ENCODE measurements at regions not wholly inside any gene's neighbourhood (a gene's known extent, or its start where the extent isn't known, plus 50 kb on each side); places are given as distances from the start of the nearest gene placed in this dataset.

GRCh38 chr1:5729636-5730145 is 262.5 kb downstream of the NPHP4 start:
- H3K4me3 ChIP-seq (ENCODE audit: low read length), result no peak overlapping the region
- H3F3A ChIP-seq (ENCODE audit: insufficient read depth, low read length, poor library complexity, severe bottlenecking), result no peaks in the 10 kb centered on the region
- H3K79me2 ChIP-seq (replicated peaks; ENCODE audit: insufficient read depth, low read length), result no peaks in the 10 kb centered on the region
- H3K9me2 ChIP-seq (ENCODE audit: insufficient read depth, low read length), result no peaks in the 10 kb centered on the region
- H4K20me1 ChIP-seq (ENCODE audit: insufficient read depth), result no peaks in the 10 kb centered on the region
- no peaks in the 10 kb centered on the region for H3K27me3 ChIP-seq (ENCODE audit: insufficient read depth, low read depth, low read length)
- no peak overlapping the region for H3K9ac ChIP-seq (ENCODE audit: low read length)
- no peak overlapping the region for H3K4me2 ChIP-seq (ENCODE audit: low read length)
- H3K27ac ChIP-seq (ENCODE audit: low read length), result no peak overlapping the region
- no peaks in the 10 kb centered on the region for H3K36me3 ChIP-seq (ENCODE audit: insufficient read depth, low read length)
- H3K9me3 ChIP-seq (ENCODE audit: low read length), result no peaks in the 10 kb centered on the region
- H2AFZ ChIP-seq (ENCODE audit: low read depth, low read length), result no peak overlapping the region
- TF ChIP-seq MXI1 (conservative IDR thresholded peaks at IDR 0.05; ENCODE audit: poor library complexity, severe bottlenecking), result no peak
- TF ChIP-seq RAD21 (conservative IDR thresholded peaks at IDR 0.05), result no peak

GRCh38 chr1:5728663-5729355 is 263.4 kb downstream of the NPHP4 start:
- H3F3A ChIP-seq (ENCODE audit: insufficient read depth, low read length, poor library complexity, severe bottlenecking), result no peaks in the 10 kb centered on the region

More at GRCh38 chr1:5728663-5729355, 263.4 kb downstream of the NPHP4 start:
- Histone ChIP-seq H3K9me3 (ENCODE audit: low read length) (no peaks in the 10 kb centered on the region), H3K9me2 (ENCODE audit: insufficient read depth, low read length) (no peaks in the 10 kb centered on the region), H3K79me2 (replicated peaks; ENCODE audit: insufficient read depth, low read length) (no peaks in the 10 kb centered on the region), H3K9ac (ENCODE audit: low read length) (no peak overlapping the region), H3K27me3 (ENCODE audit: insufficient read depth, low read depth, low read length) (no peaks in the 10 kb centered on the region), H4K20me1 (ENCODE audit: insufficient read depth) (no peaks in the 10 kb centered on the region), H3K4me3 (ENCODE audit: low read length) (no peak overlapping the region), H3K27ac (ENCODE audit: low read length) (no peak overlapping the region), H3K4me2 (ENCODE audit: low read length) (no peak overlapping the region), H3K36me3 (ENCODE audit: insufficient read depth, low read length) (no peaks in the 10 kb centered on the region), H2AFZ (ENCODE audit: low read depth, low read length) (no peak overlapping the region)
- TF ChIP-seq RAD21 (conservative IDR thresholded peaks at IDR 0.05), result no peak
- no peak for TF ChIP-seq EP300 (conservative IDR thresholded peaks at IDR 0.05; ENCODE audit: poor library complexity, severe bottlenecking)
- TF ChIP-seq CTCF (IDR thresholded peaks at IDR 0.05; ENCODE audit: poor library complexity, severe bottlenecking), result no peak
- TF ChIP-seq MXI1 (conservative IDR thresholded peaks at IDR 0.05; ENCODE audit: poor library complexity, severe bottlenecking), result no peak
- no peak for TF ChIP-seq TAF1 (IDR thresholded peaks at IDR 0.05; ENCODE audit: low read depth)
- TF ChIP-seq POLR2AphosphoS5 (IDR thresholded peaks at IDR 0.05), result no peak
- no peak for TF ChIP-seq EZH2 (IDR thresholded peaks at IDR 0.05; ENCODE audit: borderline replicate concordance, insufficient read depth, low read length, poor library complexity, severe bottlenecking)
- no peak for TF ChIP-seq SMC3 (conservative IDR thresholded peaks at IDR 0.05; ENCODE audit: poor library complexity)
- no peak for TF ChIP-seq REST (IDR thresholded peaks at IDR 0.05; ENCODE audit: borderline replicate concordance)
